OCI-LY7 (cell line): ENCODE measurements at regions not wholly inside any gene's neighbourhood (a gene's known extent, or its start where the extent isn't known, plus 50 kb on each side); places are given as distances from the start of the nearest gene placed in this dataset.

Experiments used
- CTCF ChIP-seq: fragments of 200-600 bp; sonication (generic); conservative IDR thresholded peaks from 2 replicates; pipeline ENCODE4 v1.5.1; 2014; ENCODE audit warnings: mild to moderate bottlenecking, antibody characterized with exemption, low read length, moderate library complexity, mixed read lengths
- EZH2phosphoT487 ChIP-seq: fragments of 200-600 bp; sonication (generic); IDR thresholded peaks from 2 replicates; pipeline ENCODE4 v1.6.1; 2018; ENCODE audit warnings: low read depth, borderline replicate concordance, mild to moderate bottlenecking, mixed run types, antibody characterized with exemption, low read length, moderate library complexity, mixed read lengths

DNA sequence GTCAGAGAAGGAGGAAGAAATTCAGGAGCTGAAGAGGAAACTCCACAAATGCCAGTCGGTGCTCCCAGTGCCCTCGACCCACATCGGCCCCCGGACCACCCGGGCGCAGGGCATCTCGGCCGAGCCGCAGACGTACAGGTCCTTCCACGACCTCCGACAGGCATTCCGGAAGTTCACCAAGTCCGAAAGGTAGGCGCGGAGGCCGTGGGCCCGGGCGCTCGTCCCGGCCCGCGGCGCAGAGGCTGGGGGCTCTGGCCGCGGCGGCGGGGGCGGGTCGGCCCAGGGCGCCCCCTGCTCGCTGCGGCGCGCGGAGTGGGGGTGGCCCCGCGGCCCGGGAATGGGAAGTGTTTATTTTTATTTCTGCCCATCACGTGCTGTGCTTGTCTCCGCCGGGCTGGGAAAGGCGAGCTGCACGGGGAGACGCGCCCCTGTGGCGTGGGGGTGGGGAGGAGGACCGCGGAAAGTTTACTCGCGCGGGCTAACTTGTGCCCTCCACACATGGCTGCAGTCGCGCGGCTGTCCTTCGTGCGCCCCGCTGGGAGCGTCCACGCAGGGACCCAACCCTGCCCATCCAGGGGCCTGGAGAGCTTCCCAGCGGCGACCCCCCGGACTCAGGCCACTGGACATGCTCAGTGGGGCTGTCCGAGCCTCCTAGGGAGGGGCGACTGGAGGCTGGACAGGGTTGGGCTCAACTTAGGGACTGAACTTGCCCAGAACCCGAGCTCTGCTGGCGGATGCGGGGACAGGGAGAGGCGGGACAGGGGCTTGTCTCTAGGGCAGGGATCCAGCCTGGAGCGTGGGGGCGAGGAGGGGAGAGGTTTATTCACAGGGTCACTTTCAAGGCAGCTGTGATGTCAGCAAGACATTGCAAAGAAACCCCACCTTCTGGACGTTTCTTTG is 82.6 kb upstream of the PRKG1 start:
- TF ChIP-seq CTCF (no peak), EZH2phosphoT487 (no peak)
